ENCODE measurements at regions not wholly inside any gene's neighbourhood (a gene's known extent, or its start where the extent isn't known, plus 50 kb on each side); places are given as distances from the start of the nearest gene placed in this dataset.

GRCh38 chr12:102533483-102534215 is 53.3 kb upstream of the IGF1 start:
- no peak for DNase-seq
